Trophoblast cell (in vitro differentiated cells and primary cell): ENCODE measurements at regions not wholly inside any gene's neighbourhood (a gene's known extent, or its start where the extent isn't known, plus 50 kb on each side); places are given as distances from the start of the nearest gene placed in this dataset.

Experiments
- DNase-seq, 2 donors: peaks; one replicate each; pipeline ENCODE4 v3.0.0-alpha.2; 2016
- H2AFZ ChIP-seq: 2 replicates; pipeline ENCODE4 v1.6.1; 2013; ENCODE audit warnings: low read length, moderate library complexity, mild to moderate bottlenecking; ENCODE audit not compliant: insufficient read depth, poor library complexity
- H2AK5ac ChIP-seq: 2 replicates; pipeline ENCODE4 v1.6.1; 2013; ENCODE audit warnings: mild to moderate bottlenecking, low read length
- H2BK120ac ChIP-seq: 2 replicates; pipeline ENCODE4 v1.6.1; 2013; ENCODE audit warnings: low read length, mild to moderate bottlenecking, moderate library complexity; ENCODE audit not compliant: insufficient read depth, poor library complexity
- H2BK12ac ChIP-seq: 2 replicates; pipeline ENCODE4 v1.6.1; 2013; ENCODE audit warnings: mild to moderate bottlenecking, low read length, moderate library complexity
- H2BK5ac ChIP-seq: 2 replicates; pipeline ENCODE4 v1.6.1; 2013; ENCODE audit warnings: low read length, low read depth, moderate library complexity, mild to moderate bottlenecking; ENCODE audit not compliant: poor library complexity
- H3K14ac ChIP-seq: 2 replicates; pipeline ENCODE4 v1.6.1; 2013; ENCODE audit warnings: mild to moderate bottlenecking, low read length
- H3K18ac ChIP-seq: 2 replicates; pipeline ENCODE4 v1.6.1; 2013; ENCODE audit warnings: mild to moderate bottlenecking, low read length
- H3K23ac ChIP-seq: 2 replicates; pipeline ENCODE4 v1.6.1; 2013; ENCODE audit warnings: low read length
- H3K27ac ChIP-seq: 2 replicates; pipeline ENCODE4 v1.5.1; 2013; ENCODE audit warnings: low read depth, mild to moderate bottlenecking, inconsistent platforms, low read length, moderate library complexity
- H3K27me3 ChIP-seq: 2 replicates; pipeline ENCODE4 v1.6.1; 2013; ENCODE audit warnings: inconsistent platforms, mild to moderate bottlenecking, low read length, moderate library complexity; ENCODE audit not compliant: insufficient read depth
- H3K36me3 ChIP-seq, 2 experiments: 1 replicate in 1 of 2; 2 replicates in 1 of 2; pipeline ENCODE4 v1.6.1; 2013; ENCODE audit warnings: low read length in 2 of 2, mild to moderate bottlenecking in 2 of 2, moderate library complexity in 1 of 2; ENCODE audit not compliant: insufficient read depth in 2 of 2, control insufficient read depth in 1 of 2
- H3K4ac ChIP-seq: 2 replicates; pipeline ENCODE4 v1.6.1; 2013; ENCODE audit warnings: low read depth, mild to moderate bottlenecking, low read length, moderate library complexity
- H3K4me1 ChIP-seq, 2 experiments: 1 replicate in 1 of 2; 2 replicates in 1 of 2; pipeline ENCODE4 v1.6.1; 2013; ENCODE audit warnings: low read length in 2 of 2, mild to moderate bottlenecking in 2 of 2, moderate library complexity in 1 of 2; ENCODE audit not compliant: insufficient read depth in 2 of 2, control insufficient read depth in 1 of 2
- H3K4me2 ChIP-seq: 2 replicates; pipeline ENCODE4 v1.6.1; 2013; ENCODE audit warnings: inconsistent platforms, mild to moderate bottlenecking, low read length, moderate library complexity
- H3K4me3 ChIP-seq: 2 replicates; pipeline ENCODE4 v1.5.1; 2013; ENCODE audit warnings: mild to moderate bottlenecking, low read depth, low read length, inconsistent platforms
- H3K79me1 ChIP-seq: one replicate; pipeline ENCODE4 v1.6.1; 2013; ENCODE audit warnings: low read length
- H3K79me2 ChIP-seq: 2 replicates; pipeline ENCODE4 v1.6.1; 2013; ENCODE audit warnings: low read length, mild to moderate bottlenecking; ENCODE audit not compliant: control insufficient read depth, insufficient read depth, poor library complexity
- H3K9ac ChIP-seq: 2 replicates; pipeline ENCODE4 v1.6.1; 2013; ENCODE audit warnings: mild to moderate bottlenecking, low read length
- H3K9me3 ChIP-seq: 2 replicates; pipeline ENCODE4 v1.6.1; 2013; ENCODE audit warnings: low read depth, mild to moderate bottlenecking, control low read depth, inconsistent platforms, low read length; ENCODE audit not compliant: insufficient read depth
- H4K12ac ChIP-seq: 2 replicates; pipeline ENCODE4 v1.6.1; 2013; ENCODE audit warnings: low read depth, mild to moderate bottlenecking, low read length, moderate library complexity
- H4K8ac ChIP-seq: 2 replicates; pipeline ENCODE4 v1.6.1; 2013; ENCODE audit warnings: low read depth, mild to moderate bottlenecking, low read length, moderate library complexity
- H4K91ac ChIP-seq: one replicate; pipeline ENCODE4 v1.6.1; 2013; ENCODE audit warnings: low read depth, mild to moderate bottlenecking, low read length, moderate library complexity
- WGBS: extraction: QIAGEN DNeasy Blood & Tissue Kit; methylation state at CpG from one replicate; pipeline ENCODE4 v1.1.7; 2013; ENCODE audit warnings: missing lambda C conversion rate; ENCODE audit not compliant: insufficient read length, insufficient coverage; ENCODE audit errors: extremely low coverage; 5-methylcytosine and 5-hydroxymethylcytosine counted together

DNA sequence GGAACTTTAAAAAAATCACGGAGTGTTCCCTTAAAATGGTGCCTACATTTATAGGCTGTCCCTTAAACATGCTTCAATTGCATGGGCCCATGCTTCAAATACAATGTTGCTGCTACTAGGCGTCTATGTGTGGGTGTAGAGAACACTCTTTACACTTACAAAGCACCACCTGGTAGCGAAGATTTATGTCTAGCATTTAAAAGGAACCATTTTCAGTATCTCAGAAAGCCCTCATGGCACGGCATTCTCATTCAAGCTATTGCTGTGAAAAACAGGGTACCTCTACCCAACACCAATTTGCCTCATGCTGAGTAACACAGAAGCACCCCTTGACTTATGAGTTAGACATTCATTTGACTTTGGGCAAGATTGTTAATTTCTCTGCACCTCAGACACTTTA is 112.9 kb upstream of the CNTNAP5 start:
- H3K79me1 ChIP-seq, result no peaks in the 10 kb centered on the region
- H3K4me3 ChIP-seq, result no peak overlapping the region
- no peak overlapping the region for H3K14ac ChIP-seq
- H3K27me3 ChIP-seq, result no peaks in the 10 kb centered on the region
- H3K4me2 ChIP-seq, result no peak overlapping the region
- no peak overlapping the region for H3K23ac ChIP-seq
- H2BK5ac ChIP-seq, result no peak overlapping the region
- H3K18ac ChIP-seq, result no peak overlapping the region
- no peak overlapping the region for H2BK120ac ChIP-seq
- no peak overlapping the region for H2AFZ ChIP-seq
- no peak overlapping the region for H3K4ac ChIP-seq
- no peak overlapping the region for H3K27ac ChIP-seq
- no peaks in the 10 kb centered on the region for H3K36me3 ChIP-seq
- H3K9ac ChIP-seq, result no peak overlapping the region
- H2AK5ac ChIP-seq, result no peak overlapping the region
- no peak overlapping the region for H4K8ac ChIP-seq
- H2BK12ac ChIP-seq, result no peak overlapping the region
- no peak overlapping the region for H4K91ac ChIP-seq
- no peak for DNase-seq
- no peaks in the 10 kb centered on the region for H3K79me2 ChIP-seq
- no peaks in the 10 kb centered on the region for H3K4me1 ChIP-seq
- no CpG with 5 or more reads among the region's 4 CpGs for WGBS
- no peak overlapping the region for H4K12ac ChIP-seq
- no peaks in the 10 kb centered on the region for H3K9me3 ChIP-seq

DNA sequence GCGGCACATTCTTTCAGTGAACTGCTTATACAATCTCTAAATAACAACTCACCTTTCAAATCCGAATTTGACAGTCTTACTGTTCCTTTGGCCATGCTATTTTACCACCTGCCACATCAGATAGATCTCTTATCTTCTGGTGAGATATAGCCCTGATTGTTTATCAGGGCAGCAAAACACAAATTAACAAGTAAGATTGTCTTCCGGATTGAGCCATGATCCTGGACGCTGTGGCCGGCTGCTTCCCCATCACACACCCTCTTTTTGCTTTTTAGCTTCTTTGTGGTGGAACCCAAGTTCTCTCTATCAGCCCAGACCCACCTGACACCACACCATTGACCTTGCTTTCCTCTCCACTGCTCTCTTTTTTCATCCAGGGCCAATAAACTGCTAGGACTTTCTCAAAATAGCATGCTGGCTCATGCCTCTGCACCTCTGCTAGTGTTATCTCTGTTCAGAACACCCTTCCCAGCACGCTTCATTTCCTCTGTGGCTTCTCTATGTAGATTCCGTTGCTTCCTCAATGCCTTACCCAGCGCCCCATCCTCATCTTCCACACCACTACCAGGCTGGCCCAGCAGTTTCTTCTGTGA is 111.8 kb upstream of the CNTNAP5 start:
- Histone ChIP-seq H2BK120ac (no peak overlapping the region), H3K23ac (no peak overlapping the region)
- no CpG with 5 or more reads among the region's 8 CpGs for WGBS

DNA sequence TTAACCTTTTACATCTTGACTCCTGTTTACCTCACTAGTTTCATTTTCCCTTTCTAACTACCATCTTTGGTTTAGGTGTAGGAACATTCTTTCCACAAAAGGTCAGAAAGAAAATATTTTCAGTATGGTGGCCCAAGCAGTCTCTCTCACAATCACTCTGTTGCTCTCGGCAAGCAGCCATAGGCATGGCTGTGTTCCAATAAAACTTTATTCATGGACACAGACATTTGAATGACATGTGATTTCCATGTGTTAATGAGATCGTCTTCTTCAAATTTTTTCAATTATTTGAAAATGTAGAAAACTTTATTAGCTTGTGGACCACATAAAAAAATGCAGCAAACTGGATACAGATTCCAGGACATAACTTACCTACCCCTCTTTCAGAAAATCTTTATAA is 109.7 kb upstream of the CNTNAP5 start:
- Histone ChIP-seq H3K4me3 (no peak overlapping the region), H4K91ac (no peak overlapping the region)

More for the DNA sequence above, 111.8 kb upstream of the CNTNAP5 start:
- Histone ChIP-seq H3K4me2 (no peak overlapping the region), H4K12ac (no peak overlapping the region), H3K9ac (no peak overlapping the region), H2AK5ac (no peak overlapping the region), H3K27me3 (no peaks in the 10 kb centered on the region), H4K8ac (no peak overlapping the region), H3K79me2 (no peaks in the 10 kb centered on the region), H2BK5ac (no peak overlapping the region), H4K91ac (no peak overlapping the region), H3K14ac (no peak overlapping the region), H3K4me3 (no peak overlapping the region), H3K18ac (no peak overlapping the region), H3K79me1 (no peaks in the 10 kb centered on the region), H3K27ac (no peak overlapping the region), H3K9me3 (no peaks in the 10 kb centered on the region), H3K4ac (no peak overlapping the region), H2BK12ac (no peak overlapping the region), H3K36me3 (no peaks in the 10 kb centered on the region), H3K4me1 (no peaks in the 10 kb centered on the region), H2AFZ (no peak overlapping the region)
- DNase-seq, result no peak

DNA sequence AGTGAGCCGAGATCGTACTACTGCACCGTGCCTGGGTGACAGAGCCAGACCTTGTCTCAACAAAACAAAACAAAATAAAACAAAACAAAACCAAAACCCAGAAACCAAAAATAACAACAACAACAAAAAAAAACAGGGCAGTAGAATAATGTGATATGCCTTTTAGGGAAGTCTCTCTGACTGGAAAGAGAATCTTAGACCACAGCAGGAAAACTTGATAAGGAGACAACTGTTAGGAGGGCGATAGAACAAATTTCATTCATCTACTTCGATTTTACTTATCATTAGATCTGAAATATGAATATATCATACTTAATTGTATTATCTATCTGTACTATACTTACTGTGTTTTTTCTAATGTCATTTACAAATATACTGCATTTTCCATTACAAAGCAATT is 109.0 kb upstream of the CNTNAP5 start:
- H3K27me3 ChIP-seq, result no peaks in the 10 kb centered on the region
- no peak overlapping the region for H3K4me2 ChIP-seq
- H3K9me3 ChIP-seq, result no peaks in the 10 kb centered on the region
- H4K8ac ChIP-seq, result no peak overlapping the region
- no peaks in the 10 kb centered on the region for H3K79me2 ChIP-seq
- no peak overlapping the region for H4K12ac ChIP-seq
- no peak overlapping the region for H3K18ac ChIP-seq
- no peak overlapping the region for H3K23ac ChIP-seq
- H3K36me3 ChIP-seq, result no peaks in the 10 kb centered on the region
- no peak overlapping the region for H2AFZ ChIP-seq
- H3K27ac ChIP-seq, result no peak overlapping the region
- no peak overlapping the region for H3K9ac ChIP-seq
- no peak overlapping the region for H2AK5ac ChIP-seq
- H2BK120ac ChIP-seq, result no peak overlapping the region
- H2BK5ac ChIP-seq, result no peak overlapping the region
- H3K4ac ChIP-seq, result no peak overlapping the region
- WGBS, result no CpG with 5 or more reads among the region's 5 CpGs
- no peaks in the 10 kb centered on the region for H3K4me1 ChIP-seq
- H3K4me3 ChIP-seq, result no peak overlapping the region
- no peaks in the 10 kb centered on the region for H3K79me1 ChIP-seq
- no peak for DNase-seq
- no peak overlapping the region for H4K91ac ChIP-seq
- no peak overlapping the region for H3K14ac ChIP-seq
- no peak overlapping the region for H2BK12ac ChIP-seq

More for the DNA sequence above, 109.7 kb upstream of the CNTNAP5 start:
- DNase-seq, result peak in 1 of 2 donors; percentile 15
- Histone ChIP-seq H3K4ac (no peak overlapping the region), H3K4me2 (no peak overlapping the region), H3K23ac (no peak overlapping the region), H3K27me3 (no peaks in the 10 kb centered on the region), H3K4me1 (no peaks in the 10 kb centered on the region), H2BK12ac (no peak overlapping the region), H2AK5ac (no peak overlapping the region), H3K9me3 (no peaks in the 10 kb centered on the region), H3K18ac (no peak overlapping the region), H3K27ac (no peak overlapping the region), H2AFZ (no peak overlapping the region), H4K8ac (no peak overlapping the region), H2BK120ac (no peak overlapping the region), H3K14ac (no peak overlapping the region), H4K12ac (no peak overlapping the region), H3K36me3 (no peaks in the 10 kb centered on the region), H3K79me2 (no peaks in the 10 kb centered on the region), H2BK5ac (no peak overlapping the region), H3K79me1 (no peaks in the 10 kb centered on the region), H3K9ac (no peak overlapping the region)
- no CpG with 5 or more reads among the region's 2 CpGs for WGBS
